ENCODE measurements at regions not wholly inside any gene's neighbourhood (a gene's known extent, or its start where the extent isn't known, plus 50 kb on each side); places are given as distances from the start of the nearest gene placed in this dataset.

GRCh38 chr6:144652292-144652891 lies 367.3 kb downstream of the UTRN start (continued):
- TF ChIP-seq FOXK1 (CRISPR knock-in tag; IDR thresholded peaks at IDR 0.05; ENCODE audit: borderline replicate concordance, low read depth), result peak; percentile 42; the same call in 1 of the 2 replicates
- TF ChIP-seq, protein P1, sequence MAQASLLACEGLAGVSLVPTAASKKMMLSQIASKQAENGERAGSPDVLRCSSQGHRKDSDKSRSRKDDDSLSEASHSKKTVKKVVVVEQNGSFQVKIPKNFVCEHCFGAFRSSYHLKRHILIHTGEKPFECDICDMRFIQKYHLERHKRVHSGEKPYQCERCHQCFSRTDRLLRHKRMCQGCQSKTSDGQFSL (CRISPR knock-in tag; IDR thresholded peaks at IDR 0.05), result no peak
- no peak for TF ChIP-seq ZNF44 (CRISPR knock-in tag; IDR thresholded peaks at IDR 0.05)
- TF ChIP-seq MIER3 (CRISPR knock-in tag; IDR thresholded peaks at IDR 0.05; ENCODE audit: borderline replicate concordance), result no peak
- TF ChIP-seq, protein P2, sequence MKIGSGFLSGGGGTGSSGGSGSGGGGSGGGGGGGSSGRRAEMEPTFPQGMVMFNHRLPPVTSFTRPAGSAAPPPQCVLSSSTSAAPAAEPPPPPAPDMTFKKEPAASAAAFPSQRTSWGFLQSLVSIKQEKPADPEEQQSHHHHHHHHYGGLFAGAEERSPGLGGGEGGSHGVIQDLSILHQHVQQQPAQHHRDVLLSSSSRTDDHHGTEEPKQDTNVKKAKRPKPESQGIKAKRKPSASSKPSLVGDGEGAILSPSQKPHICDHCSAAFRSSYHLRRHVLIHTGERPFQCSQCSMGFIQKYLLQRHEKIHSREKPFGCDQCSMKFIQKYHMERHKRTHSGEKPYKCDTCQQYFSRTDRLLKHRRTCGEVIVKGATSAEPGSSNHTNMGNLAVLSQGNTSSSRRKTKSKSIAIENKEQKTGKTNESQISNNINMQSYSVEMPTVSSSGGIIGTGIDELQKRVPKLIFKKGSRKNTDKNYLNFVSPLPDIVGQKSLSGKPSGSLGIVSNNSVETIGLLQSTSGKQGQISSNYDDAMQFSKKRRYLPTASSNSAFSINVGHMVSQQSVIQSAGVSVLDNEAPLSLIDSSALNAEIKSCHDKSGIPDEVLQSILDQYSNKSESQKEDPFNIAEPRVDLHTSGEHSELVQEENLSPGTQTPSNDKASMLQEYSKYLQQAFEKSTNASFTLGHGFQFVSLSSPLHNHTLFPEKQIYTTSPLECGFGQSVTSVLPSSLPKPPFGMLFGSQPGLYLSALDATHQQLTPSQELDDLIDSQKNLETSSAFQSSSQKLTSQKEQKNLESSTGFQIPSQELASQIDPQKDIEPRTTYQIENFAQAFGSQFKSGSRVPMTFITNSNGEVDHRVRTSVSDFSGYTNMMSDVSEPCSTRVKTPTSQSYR (CRISPR knock-in tag; IDR thresholded peaks at IDR 0.05; ENCODE audit: borderline replicate concordance), result no peak
- TF ChIP-seq LCORL (IDR thresholded peaks at IDR 0.05), result no peak
- TF ChIP-seq LCORL (CRISPR knock-in tag; IDR thresholded peaks at IDR 0.05), result no peak
- no peak for TF ChIP-seq DR1 (CRISPR knock-in tag; IDR thresholded peaks at IDR 0.05)
- TF ChIP-seq CCAR2 (optimal IDR thresholded peaks at IDR 0.05; ENCODE audit: low read depth, low read length), result no peak
- TF ChIP-seq FOSL2 (CRISPR knock-in tag; IDR thresholded peaks at IDR 0.05), result no peak
- TF ChIP-seq, protein P3, sequence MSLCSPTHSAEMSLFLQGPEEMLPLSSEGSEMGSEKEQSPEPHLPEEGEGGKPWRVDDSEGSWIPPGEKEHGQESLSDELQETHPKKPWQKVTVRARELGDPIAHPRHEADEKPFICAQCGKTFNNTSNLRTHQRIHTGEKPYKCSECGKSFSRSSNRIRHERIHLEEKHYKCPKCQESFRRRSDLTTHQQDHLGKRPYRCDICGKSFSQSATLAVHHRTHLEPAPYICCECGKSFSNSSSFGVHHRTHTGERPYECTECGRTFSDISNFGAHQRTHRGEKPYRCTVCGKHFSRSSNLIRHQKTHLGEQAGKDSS (CRISPR knock-in tag; IDR thresholded peaks at IDR 0.05; ENCODE audit: borderline replicate concordance, low read depth), result no peak
- TF ChIP-seq, protein P4, sequence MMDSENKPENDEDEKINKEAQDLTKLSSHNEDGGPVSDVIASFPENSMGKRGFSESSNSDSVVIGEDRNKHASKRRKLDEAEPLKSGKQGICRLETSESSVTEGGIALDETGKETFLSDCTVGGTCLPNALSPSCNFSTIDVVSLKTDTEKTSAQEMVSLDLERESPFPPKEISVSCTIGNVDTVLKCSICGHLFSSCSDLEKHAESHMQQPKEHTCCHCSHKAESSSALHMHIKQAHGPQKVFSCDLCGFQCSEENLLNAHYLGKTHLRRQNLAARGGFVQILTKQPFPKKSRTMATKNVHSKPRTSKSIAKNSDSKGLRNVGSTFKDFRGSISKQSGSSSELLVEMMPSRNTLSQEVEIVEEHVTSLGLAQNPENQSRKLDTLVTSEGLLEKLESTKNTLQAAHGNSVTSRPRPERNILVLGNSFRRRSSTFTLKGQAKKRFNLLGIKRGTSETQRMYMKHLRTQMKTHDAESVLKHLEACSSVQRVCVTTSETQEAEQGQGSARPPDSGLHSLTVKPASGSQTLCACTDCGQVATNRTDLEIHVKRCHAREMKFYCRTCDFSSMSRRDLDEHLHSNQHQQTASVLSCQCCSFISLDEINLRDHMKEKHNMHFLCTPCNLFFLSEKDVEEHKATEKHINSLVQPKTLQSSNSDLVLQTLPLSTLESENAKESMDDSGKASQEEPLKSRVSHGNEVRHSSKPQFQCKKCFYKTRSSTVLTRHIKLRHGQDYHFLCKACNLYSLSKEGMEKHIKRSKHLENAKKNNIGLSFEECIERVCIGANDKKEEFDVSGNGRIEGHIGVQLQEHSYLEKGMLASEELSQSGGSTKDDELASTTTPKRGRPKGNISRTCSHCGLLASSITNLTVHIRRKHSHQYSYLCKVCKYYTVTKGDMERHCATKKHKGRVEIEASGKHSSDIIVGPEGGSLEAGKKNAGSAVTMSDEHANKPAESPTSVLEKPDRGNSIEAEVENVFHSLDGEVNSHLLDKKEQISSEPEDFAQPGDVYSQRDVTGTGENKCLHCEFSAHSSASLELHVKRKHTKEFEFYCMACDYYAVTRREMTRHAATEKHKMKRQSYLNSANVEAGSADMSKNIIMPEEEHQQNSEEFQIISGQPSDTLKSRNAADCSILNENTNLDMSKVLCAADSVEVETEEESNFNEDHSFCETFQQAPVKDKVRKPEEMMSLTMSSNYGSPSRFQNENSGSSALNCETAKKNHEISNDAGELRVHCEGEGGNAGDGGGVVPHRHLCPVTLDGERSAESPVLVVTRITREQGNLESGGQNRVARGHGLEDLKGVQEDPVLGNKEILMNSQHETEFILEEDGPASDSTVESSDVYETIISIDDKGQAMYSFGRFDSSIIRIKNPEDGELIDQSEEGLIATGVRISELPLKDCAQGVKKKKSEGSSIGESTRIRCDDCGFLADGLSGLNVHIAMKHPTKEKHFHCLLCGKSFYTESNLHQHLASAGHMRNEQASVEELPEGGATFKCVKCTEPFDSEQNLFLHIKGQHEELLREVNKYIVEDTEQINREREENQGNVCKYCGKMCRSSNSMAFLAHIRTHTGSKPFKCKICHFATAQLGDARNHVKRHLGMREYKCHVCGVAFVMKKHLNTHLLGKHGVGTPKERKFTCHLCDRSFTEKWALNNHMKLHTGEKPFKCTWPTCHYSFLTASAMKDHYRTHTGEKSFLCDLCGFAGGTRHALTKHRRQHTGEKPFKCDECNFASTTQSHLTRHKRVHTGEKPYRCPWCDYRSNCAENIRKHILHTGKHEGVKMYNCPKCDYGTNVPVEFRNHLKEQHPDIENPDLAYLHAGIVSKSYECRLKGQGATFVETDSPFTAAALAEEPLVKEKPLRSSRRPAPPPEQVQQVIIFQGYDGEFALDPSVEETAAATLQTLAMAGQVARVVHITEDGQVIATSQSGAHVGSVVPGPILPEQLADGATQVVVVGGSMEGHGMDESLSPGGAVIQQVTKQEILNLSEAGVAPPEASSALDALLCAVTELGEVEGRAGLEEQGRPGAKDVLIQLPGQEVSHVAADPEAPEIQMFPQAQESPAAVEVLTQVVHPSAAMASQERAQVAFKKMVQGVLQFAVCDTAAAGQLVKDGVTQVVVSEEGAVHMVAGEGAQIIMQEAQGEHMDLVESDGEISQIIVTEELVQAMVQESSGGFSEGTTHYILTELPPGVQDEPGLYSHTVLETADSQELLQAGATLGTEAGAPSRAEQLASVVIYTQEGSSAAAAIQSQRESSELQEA (CRISPR knock-in tag; IDR thresholded peaks at IDR 0.05; ENCODE audit: not compliant biosample characterization), result no peak
- peak; percentile 68 for TF ChIP-seq RARA (CRISPR knock-in tag; IDR thresholded peaks at IDR 0.05)
- TF ChIP-seq ZNF3 (CRISPR knock-in tag; IDR thresholded peaks at IDR 0.05), result no peak
- TF ChIP-seq ZNF20 (CRISPR knock-in tag; IDR thresholded peaks at IDR 0.05), result no peak
- no peak for TF ChIP-seq ZNF251 (CRISPR knock-in tag; IDR thresholded peaks at IDR 0.05)

All from HepG2 (cell line).